ENCODE measurements at regions not wholly inside any gene's neighbourhood (a gene's known extent, or its start where the extent isn't known, plus 50 kb on each side); places are given as distances from the start of the nearest gene placed in this dataset.
"Not testable (repeated sequence)": the region's sequence is repeated elsewhere in the genome, so short reads cannot be mapped to it uniquely, and the experiment has no call there.

- peak in 1 of 2 donors; percentile 20 for DNase-seq
- intact Hi-C loops (cut with DNase I; ENCODE audit: low total_unique reads), result no loop called here
Observed at GRCh38 chr14:105682956-105683570, 156.7 kb downstream of the TMEM121 start.

GRCh38 chr14:105684056-105684455 is 157.7 kb downstream of the TMEM121 start:
- H3K9me3 ChIP-seq; H3K4me3 ChIP-seq; H3K27me3 ChIP-seq; H3K36me3 ChIP-seq; H3K4me1 ChIP-seq; H3K27ac ChIP-seq; intact Hi-C loops (cut with DNase I; ENCODE audit: low total_unique reads): not testable (repeated sequence)
- DNase-seq, result peak in 1 of 2 donors; percentile 20

More at GRCh38 chr14:105682956-105683570, 156.7 kb downstream of the TMEM121 start:
- Histone ChIP-seq H3K27ac (no peak overlapping the region), H3K27me3 (no peaks in the 10 kb centered on the region), H3K4me3 (no peak overlapping the region), H3K36me3 (no peaks in the 10 kb centered on the region), H3K4me1 (peaks cover 0 to 3% (median 0%) of the 10 kb centered on the region in 4 donors), H3K9me3 (no peaks in the 10 kb centered on the region)
- no peak for TF ChIP-seq CTCF (IDR thresholded peaks at IDR 0.05)

GRCh38 chr14:105684597-105684996 is 158.2 kb downstream of the TMEM121 start:
- intact Hi-C loops (cut with DNase I; ENCODE audit: low total_unique reads); H3K4me3 ChIP-seq; H3K4me1 ChIP-seq; H3K36me3 ChIP-seq; H3K9me3 ChIP-seq; H3K27ac ChIP-seq; H3K27me3 ChIP-seq: not testable (repeated sequence)
- DNase-seq, result peak in 1 of 2 donors; percentile 33

GRCh38 chr14:105685003-105685402 is 158.6 kb downstream of the TMEM121 start:
- DNase-seq, result peak in 1 of 2 donors; percentile 7
- Histone ChIP-seq H3K36me3 (no peaks in the 10 kb centered on the region), H3K4me3 (no peak overlapping the region), H3K27me3 (no peaks in the 10 kb centered on the region), H3K4me1 (peaks cover 0 to under 1% (median 0%) of the 10 kb centered on the region in 4 donors), H3K27ac (no peak overlapping the region), H3K9me3 (no peaks in the 10 kb centered on the region)
- no peak for TF ChIP-seq CTCF (IDR thresholded peaks at IDR 0.05)
- intact Hi-C loops (cut with DNase I; ENCODE audit: low total_unique reads), result no loop called here

- H3K27ac ChIP-seq; H3K27me3 ChIP-seq; H3K4me1 ChIP-seq; DNase-seq; intact Hi-C loops (cut with DNase I; ENCODE audit: low total_unique reads); H3K9me3 ChIP-seq; H3K36me3 ChIP-seq; H3K4me3 ChIP-seq: not testable (repeated sequence)
Observed at GRCh38 chr14:105685605-105686004, 159.2 kb downstream of the TMEM121 start.

- H3K4me1 ChIP-seq; H3K4me3 ChIP-seq; H3K9me3 ChIP-seq; intact Hi-C loops (cut with DNase I; ENCODE audit: low total_unique reads); H3K27ac ChIP-seq; DNase-seq; H3K36me3 ChIP-seq; H3K27me3 ChIP-seq: not testable (repeated sequence)
Observed at GRCh38 chr14:105686050-105686449, 159.7 kb downstream of the TMEM121 start.

GRCh38 chr14:105686462-105687170 is 160.2 kb downstream of the TMEM121 start:
- DNase-seq, result peak in 1 of 2 donors; percentile 56
- H3K4me1 ChIP-seq; H3K36me3 ChIP-seq; H3K9me3 ChIP-seq; H3K4me3 ChIP-seq; H3K27ac ChIP-seq; H3K27me3 ChIP-seq; intact Hi-C loops (cut with DNase I; ENCODE audit: low total_unique reads): not testable (repeated sequence)

GRCh38 chr14:105687171-105688022 is 161.0 kb downstream of the TMEM121 start:
- peak in 1 of 2 donors; percentile 39 for DNase-seq

GRCh38 chr14:105688023-105688351 is 161.6 kb downstream of the TMEM121 start:
- H3K27me3 ChIP-seq; H3K4me3 ChIP-seq; H3K9me3 ChIP-seq; H3K36me3 ChIP-seq; H3K4me1 ChIP-seq; H3K27ac ChIP-seq; intact Hi-C loops (cut with DNase I; ENCODE audit: low total_unique reads): not testable (repeated sequence)
- peak in 1 of 2 donors; percentile 39 for DNase-seq

More at GRCh38 chr14:105687171-105688022, 161.0 kb downstream of the TMEM121 start:
- H3K4me3 ChIP-seq; H3K27ac ChIP-seq; H3K4me1 ChIP-seq; intact Hi-C loops (cut with DNase I; ENCODE audit: low total_unique reads); H3K9me3 ChIP-seq; H3K36me3 ChIP-seq; H3K27me3 ChIP-seq: not testable (repeated sequence)

GRCh38 chr14:105688664-105689221 is 162.4 kb downstream of the TMEM121 start:
- intact Hi-C loops (cut with DNase I; ENCODE audit: low total_unique reads); H3K4me3 ChIP-seq; H3K27ac ChIP-seq; H3K27me3 ChIP-seq; H3K4me1 ChIP-seq; H3K9me3 ChIP-seq; H3K36me3 ChIP-seq: not testable (repeated sequence)
- peak in 1 of 2 donors; percentile 1 for DNase-seq

Measured in tibial artery (tissue), 4 donors.